Erythroblast (primary cell): ENCODE measurements at regions not wholly inside any gene's neighbourhood (a gene's known extent, or its start where the extent isn't known, plus 50 kb on each side); places are given as distances from the start of the nearest gene placed in this dataset.

Experiments used
- GATA1 ChIP-seq: IDR thresholded peaks from 2 replicates; pipeline ENCODE4 v1.6.1; 2011; ENCODE audit warnings: low read depth, mild to moderate bottlenecking, control low read depth, low read length, moderate library complexity
- POLR2A ChIP-seq: IDR thresholded peaks from 2 replicates; pipeline ENCODE4 v1.6.1; 2011; ENCODE audit warnings: mild to moderate bottlenecking, low read length

DNA sequence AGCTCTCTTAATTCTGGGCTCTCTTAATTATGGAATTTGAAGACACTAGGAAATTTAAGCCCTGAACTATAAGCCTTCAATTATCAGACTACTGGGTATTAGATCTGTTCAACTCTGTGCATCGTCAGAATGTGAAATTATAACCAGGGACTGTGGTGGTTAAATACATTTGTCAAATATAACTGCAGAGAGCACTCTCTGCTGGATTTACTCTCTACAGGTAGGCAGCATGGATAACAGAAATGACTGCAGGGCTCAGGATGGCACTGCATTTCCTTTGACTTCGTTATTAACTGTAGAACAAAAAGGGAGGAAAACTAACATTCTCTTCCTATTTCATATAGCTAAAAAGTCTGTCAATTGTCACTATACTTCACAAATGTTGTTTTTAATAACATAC lies 310.1 kb upstream of the RASGEF1B start:
- no peak for TF ChIP-seq POLR2A
- no peak for TF ChIP-seq GATA1
